ENCODE measurements at regions not wholly inside any gene's neighbourhood (a gene's known extent, or its start where the extent isn't known, plus 50 kb on each side); places are given as distances from the start of the nearest gene placed in this dataset.

DNA sequence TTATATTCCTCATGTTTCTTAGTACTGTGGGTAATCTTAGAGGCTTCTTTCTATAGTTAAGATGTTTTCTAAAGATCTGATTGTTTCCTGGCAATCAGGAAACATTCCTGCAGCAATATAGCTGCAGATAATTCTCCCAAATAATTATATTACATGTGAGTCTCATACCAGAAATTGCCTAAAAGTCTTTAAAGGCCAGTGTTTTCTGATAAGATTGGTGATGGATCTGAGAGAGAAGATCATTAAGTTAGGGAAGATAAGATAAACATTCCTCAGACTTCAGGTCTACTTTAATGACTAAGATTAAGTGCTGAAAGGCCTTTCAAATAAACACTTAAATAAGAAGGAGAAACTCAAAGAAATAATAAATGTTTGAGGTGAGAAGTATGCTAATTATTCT, 107.7 kb upstream of the DAB2 start:
- TF ChIP-seq CTCF (conservative IDR thresholded peaks at IDR 0.05 in 1 of 2, IDR thresholded peaks at IDR 0.05 in 1 of 2; ENCODE audit: low read depth in 1 of 2, low read length in 2 of 2), result no peak
- no peak for TF ChIP-seq EZH2 (IDR thresholded peaks at IDR 0.05; ENCODE audit: low read length, missing control alignments)

All from fibroblast of lung (primary cell).